ENCODE measurements at regions not wholly inside any gene's neighbourhood (a gene's known extent, or its start where the extent isn't known, plus 50 kb on each side); places are given as distances from the start of the nearest gene placed in this dataset.

GRCh38 chr7:124100190-124100589, 67.3 kb upstream of the TMEM229A start:
- TF ChIP-seq CTCF (IDR thresholded peaks at IDR 0.05; ENCODE audit: insufficient read depth, low read length, poor library complexity, severe bottlenecking) (no peak), EZH2phosphoT487 (conservative IDR thresholded peaks at IDR 0.05; ENCODE audit: low read length) (no peak)

All from SU-DHL-6 (cell line).